GM18499 (cell line): ENCODE measurements at regions not wholly inside any gene's neighbourhood (a gene's known extent, or its start where the extent isn't known, plus 50 kb on each side); places are given as distances from the start of the nearest gene placed in this dataset.
"Not testable (repeated sequence)": the region's sequence is repeated elsewhere in the genome, so short reads cannot be mapped to it uniquely, and the experiment has no call there.

ENCODE experiments used
- ATAC-seq: cut with Tn5 transposase; IDR thresholded peaks from one replicate; pipeline ENCODE4 v1.9.1; 2021; ENCODE audit warnings: moderate number of reproducible peaks; ENCODE audit not compliant: insufficient read depth, unreplicated experiment

- ATAC-seq: no peak
These were observed 2187.0 kb upstream of the ACO1 start for GRCh38 chr9:30197453-30197852.

- ATAC-seq: no peak
These were observed 2186.5 kb upstream of the ACO1 start for GRCh38 chr9:30197954-30198353.

GRCh38 chr9:30198463-30199309 is 2185.8 kb upstream of the ACO1 start:
- no peak for ATAC-seq

- no peak for ATAC-seq
These were observed 2183.4 kb upstream of the ACO1 start for GRCh38 chr9:30201024-30201423.

GRCh38 chr9:30235068-30235467 is 2149.4 kb upstream of the ACO1 start:
- no peak for ATAC-seq

GRCh38 chr9:30235564-30235963 is 2148.9 kb upstream of the ACO1 start:
- no peak for ATAC-seq

- ATAC-seq: no peak
These were observed 2144.6 kb upstream of the ACO1 start for GRCh38 chr9:30239878-30240277.

- ATAC-seq: no peak
These were observed 2141.0 kb upstream of the ACO1 start for GRCh38 chr9:30243467-30243866.

GRCh38 chr9:30244877-30245276 is 2139.6 kb upstream of the ACO1 start:
- ATAC-seq: no peak

GRCh38 chr9:30250872-30251271 is 2133.6 kb upstream of the ACO1 start:
- no peak for ATAC-seq

- no peak for ATAC-seq
These were observed 2126.3 kb upstream of the ACO1 start for GRCh38 chr9:30258094-30258493.

GRCh38 chr9:30280229-30280900 is 2104.1 kb upstream of the ACO1 start:
- ATAC-seq: no peak

GRCh38 chr9:30289435-30289834 is 2095.0 kb upstream of the ACO1 start:
- no peak for ATAC-seq

- not testable (repeated sequence) for ATAC-seq
These were observed 2092.4 kb upstream of the ACO1 start for GRCh38 chr9:30292026-30292425.

- ATAC-seq: no peak
These were observed 2091.2 kb upstream of the ACO1 start for GRCh38 chr9:30293231-30293630.

- no peak for ATAC-seq
These were observed 2085.2 kb upstream of the ACO1 start for GRCh38 chr9:30299126-30299780.

GRCh38 chr9:30301271-30301963 is 2083.0 kb upstream of the ACO1 start:
- no peak for ATAC-seq

- ATAC-seq: no peak
These were observed 2073.7 kb upstream of the ACO1 start for GRCh38 chr9:30310711-30311110.

GRCh38 chr9:30329431-30329830 is 2055.0 kb upstream of the ACO1 start:
- ATAC-seq: no peak

GRCh38 chr9:30348904-30349303 is 2035.5 kb upstream of the ACO1 start:
- no peak for ATAC-seq
